ENCODE measurements at regions not wholly inside any gene's neighbourhood (a gene's known extent, or its start where the extent isn't known, plus 50 kb on each side); places are given as distances from the start of the nearest gene placed in this dataset.

GRCh38 chr2:125576558-125576957 lies 1079.4 kb upstream of the GYPC start:
- Histone ChIP-seq H3K27me3 (no peaks in the 10 kb centered on the region), H3K36me3 (no peaks in the 10 kb centered on the region), H3K27ac (no peak overlapping the region), H3K4me1 (no peaks in the 10 kb centered on the region), H3K4me3 (no peak overlapping the region), H3K9me3 (no peaks in the 10 kb centered on the region)
- TF ChIP-seq CTCF (IDR thresholded peaks at IDR 0.05) = no peak
- intact Hi-C loops (cut with DNase I) = no loop called here
- ATAC-seq = no peak
- DNase-seq = no peak

- intact Hi-C loops (cut with DNase I) = no loop called here
- H3K9me3 ChIP-seq = no peaks in the 10 kb centered on the region
- H3K4me3 ChIP-seq = no peak overlapping the region
- ATAC-seq (no peak), DNase-seq (no peak)
- TF ChIP-seq CTCF (IDR thresholded peaks at IDR 0.05) = no peak
- no peak overlapping the region for H3K27ac ChIP-seq
- H3K27me3 ChIP-seq = no peaks in the 10 kb centered on the region
- H3K36me3 ChIP-seq = no peaks in the 10 kb centered on the region
- no peaks in the 10 kb centered on the region for H3K4me1 ChIP-seq
Measured at GRCh38 chr2:125581557-125581956, 1074.4 kb upstream of the GYPC start.

- no peak for ATAC-seq
- H3K4me3 ChIP-seq = no peak overlapping the region
Measured at GRCh38 chr2:125582516-125582915, 1073.4 kb upstream of the GYPC start.

GRCh38 chr2:125584732-125585131 lies 1071.2 kb upstream of the GYPC start:
- H3K9me3 ChIP-seq = no peaks in the 10 kb centered on the region
- no peaks in the 10 kb centered on the region for H3K4me1 ChIP-seq
- no peak for ATAC-seq
- no peak for DNase-seq
- no peaks in the 10 kb centered on the region for H3K36me3 ChIP-seq
- no peak for TF ChIP-seq CTCF (IDR thresholded peaks at IDR 0.05)
- no peaks in the 10 kb centered on the region for H3K27me3 ChIP-seq
- no peak overlapping the region for H3K4me3 ChIP-seq
- intact Hi-C loops (cut with DNase I) = no loop called here
- H3K27ac ChIP-seq = no peak overlapping the region

More at GRCh38 chr2:125582516-125582915, 1073.4 kb upstream of the GYPC start:
- Histone ChIP-seq H3K27me3 (no peaks in the 10 kb centered on the region), H3K4me1 (no peaks in the 10 kb centered on the region), H3K9me3 (no peaks in the 10 kb centered on the region), H3K36me3 (no peaks in the 10 kb centered on the region), H3K27ac (no peak overlapping the region)
- DNase-seq = no peak
- no peak for TF ChIP-seq CTCF (IDR thresholded peaks at IDR 0.05)
- intact Hi-C loops (cut with DNase I) = no loop called here

- no peaks in the 10 kb centered on the region for H3K9me3 ChIP-seq
- TF ChIP-seq CTCF (IDR thresholded peaks at IDR 0.05) = no peak
- DNase-seq = no peak
- no peaks in the 10 kb centered on the region for H3K4me1 ChIP-seq
- no peak overlapping the region for H3K27ac ChIP-seq
- no peaks in the 10 kb centered on the region for H3K36me3 ChIP-seq
- intact Hi-C loops (cut with DNase I) = no loop called here
- H3K4me3 ChIP-seq = no peak overlapping the region
- H3K27me3 ChIP-seq = no peaks in the 10 kb centered on the region
- no peak for ATAC-seq
Measured at GRCh38 chr2:125588780-125589179, 1067.2 kb upstream of the GYPC start.

- DNase-seq (no peak), ATAC-seq (no peak)
- Histone ChIP-seq H3K36me3 (no peaks in the 10 kb centered on the region), H3K27me3 (no peaks in the 10 kb centered on the region), H3K9me3 (no peaks in the 10 kb centered on the region), H3K4me1 (no peaks in the 10 kb centered on the region), H3K27ac (no peak overlapping the region), H3K4me3 (no peak overlapping the region)
- intact Hi-C loops (cut with DNase I) = no loop called here
- no peak for TF ChIP-seq CTCF (IDR thresholded peaks at IDR 0.05)
Measured at GRCh38 chr2:125591954-125592353, 1064.0 kb upstream of the GYPC start.

Data from upper lobe of right lung (tissue), 1 donor.